Glutamatergic neuron (in vitro differentiated cells): ENCODE measurements at regions not wholly inside any gene's neighbourhood (a gene's known extent, or its start where the extent isn't known, plus 50 kb on each side); places are given as distances from the start of the nearest gene placed in this dataset.

ENCODE experiments used
- DNase-seq: peaks from one replicate; pipeline ENCODE4 v3.0.0; 2022
- H3K27ac Mint-ChIP-seq: one replicate; pipeline ENCODE4 v1.8.0; 2020; ENCODE audit warnings: mild to moderate bottlenecking, mixed read lengths, inconsistent platforms; ENCODE audit not compliant: unreplicated experiment
- H3K27me3 Mint-ChIP-seq: one replicate; pipeline ENCODE4 v1.8.0; 2020; ENCODE audit warnings: mild to moderate bottlenecking, moderate library complexity, mixed read lengths, inconsistent platforms; ENCODE audit not compliant: unreplicated experiment
- H3K36me3 Mint-ChIP-seq: one replicate; pipeline ENCODE4 v1.8.0; 2020; ENCODE audit warnings: mild to moderate bottlenecking, mixed read lengths, inconsistent platforms; ENCODE audit not compliant: unreplicated experiment
- H3K4me1 Mint-ChIP-seq: one replicate; pipeline ENCODE4 v1.8.0; 2020; ENCODE audit warnings: mild to moderate bottlenecking, low read depth, mixed read lengths, inconsistent platforms; ENCODE audit not compliant: unreplicated experiment
- H3K4me3 Mint-ChIP-seq: one replicate; pipeline ENCODE4 v1.8.0; 2020; ENCODE audit warnings: mild to moderate bottlenecking, mixed read lengths, inconsistent platforms; ENCODE audit not compliant: unreplicated experiment
- H3K9me3 Mint-ChIP-seq: one replicate; pipeline ENCODE4 v1.8.0; 2020; ENCODE audit warnings: mild to moderate bottlenecking, moderate library complexity, mixed read lengths, inconsistent platforms; ENCODE audit not compliant: unreplicated experiment
- TF ChIP-seq, protein P1 (sequence below): fragments of 200-600 bp; sonication (generic); IDR thresholded peaks from one replicate; pipeline ENCODE4 v1.5.0; 2021; ENCODE audit not compliant: partially characterized antibody, unreplicated experiment

DNA sequence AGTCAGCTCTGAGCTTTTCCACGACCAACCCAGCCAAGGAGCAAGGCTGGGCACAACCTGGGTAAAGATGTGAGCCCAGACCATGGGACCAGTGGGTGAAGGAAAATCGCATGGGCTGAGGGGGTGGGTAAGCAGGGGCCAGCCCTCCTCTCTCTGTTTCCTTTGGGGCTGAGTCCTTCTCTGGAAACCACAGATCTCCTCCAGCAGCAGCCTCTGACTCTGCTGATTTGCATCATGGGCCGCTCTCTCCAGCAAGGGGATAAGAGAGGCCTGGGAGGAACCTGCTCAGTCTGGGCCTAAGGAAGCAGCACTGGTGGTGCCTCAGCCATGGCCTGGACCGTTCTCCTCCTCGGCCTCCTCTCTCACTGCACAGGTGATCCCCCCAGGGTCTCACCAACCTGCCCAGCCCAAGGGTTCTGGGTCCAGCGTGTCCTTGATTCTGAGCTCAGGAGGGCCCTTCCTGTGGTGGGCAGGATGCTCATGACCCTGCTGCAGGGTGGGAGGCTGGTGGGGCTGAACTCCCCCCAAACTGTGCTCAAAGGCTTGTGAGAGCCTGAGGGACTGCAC lies 67.8 kb downstream of the GGTLC2 start:
- Mint-ChIP-seq H3K4me1 (peaks cover 1% of the 10 kb centered on the region), H3K27me3 (no peaks in the 10 kb centered on the region), H3K9me3 (peaks cover 4% of the 10 kb centered on the region), H3K36me3 (no peaks in the 10 kb centered on the region), H3K4me3 (no peak overlapping the region), H3K27ac (no peak overlapping the region)
- DNase-seq, result no peak
- TF ChIP-seq, protein P1, sequence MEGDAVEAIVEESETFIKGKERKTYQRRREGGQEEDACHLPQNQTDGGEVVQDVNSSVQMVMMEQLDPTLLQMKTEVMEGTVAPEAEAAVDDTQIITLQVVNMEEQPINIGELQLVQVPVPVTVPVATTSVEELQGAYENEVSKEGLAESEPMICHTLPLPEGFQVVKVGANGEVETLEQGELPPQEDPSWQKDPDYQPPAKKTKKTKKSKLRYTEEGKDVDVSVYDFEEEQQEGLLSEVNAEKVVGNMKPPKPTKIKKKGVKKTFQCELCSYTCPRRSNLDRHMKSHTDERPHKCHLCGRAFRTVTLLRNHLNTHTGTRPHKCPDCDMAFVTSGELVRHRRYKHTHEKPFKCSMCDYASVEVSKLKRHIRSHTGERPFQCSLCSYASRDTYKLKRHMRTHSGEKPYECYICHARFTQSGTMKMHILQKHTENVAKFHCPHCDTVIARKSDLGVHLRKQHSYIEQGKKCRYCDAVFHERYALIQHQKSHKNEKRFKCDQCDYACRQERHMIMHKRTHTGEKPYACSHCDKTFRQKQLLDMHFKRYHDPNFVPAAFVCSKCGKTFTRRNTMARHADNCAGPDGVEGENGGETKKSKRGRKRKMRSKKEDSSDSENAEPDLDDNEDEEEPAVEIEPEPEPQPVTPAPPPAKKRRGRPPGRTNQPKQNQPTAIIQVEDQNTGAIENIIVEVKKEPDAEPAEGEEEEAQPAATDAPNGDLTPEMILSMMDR, result no peak

- H3K4me3 Mint-ChIP-seq, result no peak overlapping the region
- H3K27me3 Mint-ChIP-seq, result no peaks in the 10 kb centered on the region
- H3K9me3 Mint-ChIP-seq, result peaks cover 4% of the 10 kb centered on the region
- H3K27ac Mint-ChIP-seq, result no peak overlapping the region
- TF ChIP-seq, protein P1, result no peak
- H3K4me1 Mint-ChIP-seq, result no peaks in the 10 kb centered on the region
- DNase-seq, result no peak
- no peaks in the 10 kb centered on the region for H3K36me3 Mint-ChIP-seq
These were observed 68.4 kb downstream of the GGTLC2 start for GRCh38 chr22:22712666-22713365.

DNA sequence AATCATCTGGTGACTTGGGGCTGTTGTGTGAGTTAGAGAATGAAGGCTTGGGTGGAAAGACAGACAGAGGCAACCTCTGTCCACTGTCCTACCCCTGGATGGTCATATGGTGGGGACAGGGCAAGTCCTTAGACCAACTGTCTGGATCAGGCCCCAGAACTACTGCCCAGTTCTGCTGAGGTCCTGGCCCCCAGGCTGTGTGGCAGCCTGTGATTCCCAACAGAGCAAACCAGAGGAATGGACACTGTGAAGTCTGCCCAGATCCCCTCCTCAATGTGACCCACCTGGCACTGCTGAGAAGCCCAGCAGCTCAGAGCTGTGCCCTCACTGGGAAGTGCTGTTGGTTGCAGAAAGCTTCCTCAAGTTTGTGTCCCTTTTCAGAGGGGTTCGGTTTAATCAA lies 69.0 kb downstream of the GGTLC2 start:
- Mint-ChIP-seq H3K27me3 (no peaks in the 10 kb centered on the region), H3K36me3 (no peaks in the 10 kb centered on the region), H3K9me3 (peaks cover 4% of the 10 kb centered on the region), H3K4me3 (no peak overlapping the region), H3K27ac (no peak overlapping the region), H3K4me1 (no peaks in the 10 kb centered on the region)
- DNase-seq, result no peak
- TF ChIP-seq, protein P1, result no peak

- Mint-ChIP-seq H3K27me3 (no peaks in the 10 kb centered on the region), H3K4me3 (no peak overlapping the region), H3K4me1 (no peaks in the 10 kb centered on the region), H3K9me3 (peaks cover 4% of the 10 kb centered on the region), H3K36me3 (no peaks in the 10 kb centered on the region), H3K27ac (no peak overlapping the region)
- DNase-seq, result no peak
- TF ChIP-seq, protein P1, result no peak
These were observed 70.4 kb downstream of the GGTLC2 start for GRCh38 chr22:22714600-22715335.
